IPS-20b (cell line): ENCODE measurements at regions not wholly inside any gene's neighbourhood (a gene's known extent, or its start where the extent isn't known, plus 50 kb on each side); places are given as distances from the start of the nearest gene placed in this dataset.

Experiments used
- H3K27ac ChIP-seq: one replicate; pipeline ENCODE4 v1.5.1; 2013; ENCODE audit warnings: low read length
- H3K27me3 ChIP-seq: 2 replicates; pipeline ENCODE4 v1.6.1; 2013; ENCODE audit warnings: mild to moderate bottlenecking, low read length, inconsistent platforms; ENCODE audit not compliant: insufficient read depth
- H3K36me3 ChIP-seq: 2 replicates; pipeline ENCODE4 v1.6.1; 2013; ENCODE audit warnings: low read depth, mild to moderate bottlenecking, inconsistent platforms, low read length, moderate library complexity; ENCODE audit not compliant: insufficient read depth
- H3K4me1 ChIP-seq: 2 replicates; pipeline ENCODE4 v1.6.1; 2013; ENCODE audit warnings: mild to moderate bottlenecking, control low read depth, inconsistent platforms, low read length, moderate library complexity; ENCODE audit not compliant: insufficient read depth
- H3K4me3 ChIP-seq: 2 replicates; pipeline ENCODE4 v1.5.1; 2013; ENCODE audit warnings: mild to moderate bottlenecking, low read length, inconsistent platforms
- H3K9ac ChIP-seq: 2 replicates; pipeline ENCODE4 v1.6.1; 2013; ENCODE audit warnings: low read depth, mild to moderate bottlenecking, inconsistent platforms, low read length, moderate library complexity
- H3K9me3 ChIP-seq: 2 replicates; pipeline ENCODE4 v1.6.1; 2013; ENCODE audit warnings: mild to moderate bottlenecking, low read depth, low read length, inconsistent platforms; ENCODE audit not compliant: insufficient read depth

GRCh38 chr9:108272349-108272899, 583.4 kb downstream of the ACTL7B start:
- H3K9me3 ChIP-seq, result no peaks in the 10 kb centered on the region; the same call in 1 of the 2 replicates
- H3K4me3 ChIP-seq, result no peak overlapping the region
- H3K9ac ChIP-seq, result no peak overlapping the region
- H3K27ac ChIP-seq, result no peak overlapping the region
- peaks cover 19% of the 10 kb centered on the region; the same call in 1 of the 2 replicates for H3K4me1 ChIP-seq
- H3K36me3 ChIP-seq, result no peaks in the 10 kb centered on the region
- no peaks in the 10 kb centered on the region for H3K27me3 ChIP-seq

GRCh38 chr9:108271646-108272348, 584.0 kb downstream of the ACTL7B start:
- no peak overlapping the region for H3K4me3 ChIP-seq

DNA sequence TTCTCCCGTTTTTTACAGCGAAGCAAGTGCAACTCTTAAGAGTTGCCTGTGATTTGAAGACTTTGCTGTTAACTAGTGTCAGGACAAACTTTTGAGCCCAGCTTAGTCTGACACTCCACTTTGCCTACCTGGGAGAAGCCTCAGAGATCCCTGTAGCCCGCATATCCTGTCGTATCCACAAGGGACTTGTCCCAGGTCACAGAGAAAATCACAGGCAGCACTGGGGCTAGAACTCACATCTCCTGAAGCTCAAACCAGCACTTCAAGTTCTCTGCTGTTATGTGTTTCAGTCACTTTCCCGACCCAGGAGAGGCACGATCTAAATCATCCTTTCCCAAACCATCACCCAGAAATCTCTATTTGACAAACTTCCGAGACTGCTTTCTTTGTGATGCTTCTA, 584.5 kb downstream of the ACTL7B start:
- peaks cover 19% of the 10 kb centered on the region; the same call in 1 of the 2 replicates for H3K4me1 ChIP-seq
- H3K9me3 ChIP-seq, result no peaks in the 10 kb centered on the region; the same call in 1 of the 2 replicates
- H3K36me3 ChIP-seq, result no peaks in the 10 kb centered on the region
- H3K4me3 ChIP-seq, result no peak overlapping the region
- no peak overlapping the region for H3K27ac ChIP-seq
- H3K27me3 ChIP-seq, result no peaks in the 10 kb centered on the region
- H3K9ac ChIP-seq, result no peak overlapping the region

More at GRCh38 chr9:108271646-108272348, 584.0 kb downstream of the ACTL7B start:
- Histone ChIP-seq H3K4me1 (peaks cover 19% of the 10 kb centered on the region; the same call in 1 of the 2 replicates), H3K27me3 (no peaks in the 10 kb centered on the region), H3K27ac (no peak overlapping the region), H3K9me3 (no peaks in the 10 kb centered on the region; the same call in 1 of the 2 replicates), H3K9ac (no peak overlapping the region), H3K36me3 (no peaks in the 10 kb centered on the region)

DNA sequence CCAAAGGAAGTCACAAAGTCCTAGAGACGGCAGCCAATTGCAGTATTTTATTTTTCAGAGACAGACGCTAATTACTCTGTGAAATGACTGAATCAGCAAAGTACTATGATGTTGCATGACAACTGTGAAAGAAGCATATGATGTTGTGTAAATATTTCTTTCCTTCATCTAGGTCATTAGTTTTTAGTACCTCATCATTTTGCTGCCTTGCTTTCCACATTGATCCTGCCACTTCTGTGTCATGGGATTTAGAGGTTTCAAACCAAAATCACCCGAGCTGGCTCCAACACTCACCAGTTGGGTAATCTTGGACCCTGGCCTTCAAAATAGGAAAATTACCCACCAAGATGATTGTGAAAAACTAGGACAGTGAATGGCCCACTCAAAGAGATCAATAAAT, 585.2 kb downstream of the ACTL7B start:
- H3K27ac ChIP-seq, result no peak overlapping the region
- peaks cover 19% of the 10 kb centered on the region; the same call in 1 of the 2 replicates for H3K4me1 ChIP-seq
- H3K9ac ChIP-seq, result no peak overlapping the region
- no peaks in the 10 kb centered on the region for H3K27me3 ChIP-seq
- no peaks in the 10 kb centered on the region for H3K36me3 ChIP-seq
- H3K4me3 ChIP-seq, result no peak overlapping the region
- no peaks in the 10 kb centered on the region; the same call in 1 of the 2 replicates for H3K9me3 ChIP-seq

GRCh38 chr9:108270051-108270450, 585.7 kb downstream of the ACTL7B start:
- H3K27ac ChIP-seq, result no peak overlapping the region

DNA sequence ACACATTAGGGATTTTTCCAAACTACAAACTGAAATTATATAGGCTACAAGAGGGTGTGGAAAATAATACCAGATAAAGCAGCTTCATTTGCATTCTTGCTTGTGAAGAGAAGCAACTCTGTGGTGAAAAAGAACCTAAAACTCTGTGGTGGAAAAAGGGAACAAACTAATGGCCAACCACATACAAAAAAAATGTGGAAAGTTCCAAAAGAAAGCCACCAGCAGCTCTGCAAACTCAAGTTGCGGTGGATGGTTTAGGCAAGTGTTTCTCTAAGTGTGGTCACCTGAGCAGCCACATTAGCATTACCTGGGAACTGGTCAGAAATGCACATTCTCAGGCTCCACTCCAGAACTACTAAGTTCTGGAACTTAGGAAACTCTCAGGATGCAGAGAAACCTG, 586.4 kb downstream of the ACTL7B start:
- Histone ChIP-seq H3K4me3 (no peak overlapping the region), H3K4me1 (peaks cover 19% of the 10 kb centered on the region; the same call in 1 of the 2 replicates), H3K9ac (no peak overlapping the region), H3K27ac (no peak overlapping the region), H3K27me3 (no peaks in the 10 kb centered on the region), H3K36me3 (no peaks in the 10 kb centered on the region), H3K9me3 (no peaks in the 10 kb centered on the region; the same call in 1 of the 2 replicates)

More at GRCh38 chr9:108270051-108270450, 585.7 kb downstream of the ACTL7B start:
- Histone ChIP-seq H3K27me3 (no peaks in the 10 kb centered on the region), H3K4me3 (no peak overlapping the region), H3K4me1 (peaks cover 19% of the 10 kb centered on the region; the same call in 1 of the 2 replicates), H3K9ac (no peak overlapping the region), H3K9me3 (no peaks in the 10 kb centered on the region; the same call in 1 of the 2 replicates), H3K36me3 (no peaks in the 10 kb centered on the region)

DNA sequence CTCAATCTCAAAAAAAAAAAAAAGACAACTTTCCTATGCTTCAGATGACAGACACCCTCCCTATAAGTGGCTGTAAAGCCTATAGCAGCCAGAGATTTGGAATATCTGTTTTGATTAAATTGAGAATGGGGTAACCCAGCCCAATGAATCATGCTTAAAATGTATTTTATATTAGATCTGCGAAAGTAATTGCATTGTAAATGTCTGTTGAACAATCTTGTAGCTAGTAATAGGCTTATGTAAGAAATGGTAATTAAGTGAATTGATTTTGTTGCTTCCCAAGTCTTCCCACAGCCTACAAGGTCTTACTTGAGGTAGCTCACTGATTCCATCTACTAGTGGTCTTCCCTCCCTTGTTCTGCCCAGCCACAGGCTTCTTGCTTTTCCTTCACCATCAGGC, 590.7 kb downstream of the ACTL7B start:
- no peak overlapping the region for H3K27ac ChIP-seq
- H3K9ac ChIP-seq, result no peak overlapping the region
- no peaks in the 10 kb centered on the region for H3K36me3 ChIP-seq
- no peaks in the 10 kb centered on the region for H3K27me3 ChIP-seq
- H3K4me1 ChIP-seq, result no peaks in the 10 kb centered on the region
- no peak overlapping the region for H3K4me3 ChIP-seq
- H3K9me3 ChIP-seq, result no peaks in the 10 kb centered on the region; the same call in 1 of the 2 replicates

DNA sequence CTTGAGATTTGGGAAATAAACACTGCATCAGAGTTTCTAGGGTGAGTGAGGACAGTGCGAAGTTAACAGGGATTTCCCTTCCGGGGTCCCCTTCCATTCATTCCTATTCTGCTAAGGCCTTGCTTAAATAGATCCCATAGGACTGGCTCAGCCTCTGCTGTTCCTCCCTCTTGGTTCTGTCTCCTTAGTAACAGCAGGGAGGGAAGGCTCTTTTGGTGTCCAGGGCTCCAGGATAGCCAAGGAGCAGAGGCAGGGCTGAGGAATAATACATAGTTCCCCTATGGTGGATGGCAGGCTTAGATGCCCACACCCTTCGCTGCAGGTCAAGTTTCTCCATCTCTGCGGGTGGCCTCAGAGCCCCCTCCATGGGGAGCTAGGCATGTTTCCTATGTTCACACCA, 591.7 kb downstream of the ACTL7B start:
- Histone ChIP-seq H3K27me3 (no peaks in the 10 kb centered on the region), H3K4me3 (no peak overlapping the region), H3K9ac (no peak overlapping the region), H3K4me1 (no peaks in the 10 kb centered on the region), H3K9me3 (no peaks in the 10 kb centered on the region), H3K36me3 (no peaks in the 10 kb centered on the region), H3K27ac (no peak overlapping the region)

DNA sequence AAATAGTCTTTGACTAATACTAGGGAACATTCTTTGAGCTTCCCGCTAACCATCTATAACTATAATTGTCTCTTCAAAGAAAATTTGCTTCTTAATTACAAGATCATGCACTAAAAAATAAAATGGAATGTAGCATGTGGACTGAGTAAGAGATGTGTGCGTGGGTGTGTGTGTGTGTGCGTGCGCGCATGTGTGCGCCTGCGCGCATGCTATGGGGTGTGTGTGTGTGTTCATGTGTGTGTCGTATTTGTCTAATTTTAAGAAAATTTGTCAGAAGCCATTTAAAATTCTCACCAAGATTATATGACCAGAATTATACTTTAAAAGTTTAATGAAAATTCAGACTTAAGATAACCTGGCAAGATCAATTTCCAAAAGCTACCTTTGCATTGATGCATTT, 593.0 kb downstream of the ACTL7B start:
- no peaks in the 10 kb centered on the region for H3K4me1 ChIP-seq
- H3K4me3 ChIP-seq, result no peak overlapping the region
- no peak overlapping the region for H3K9ac ChIP-seq
- no peaks in the 10 kb centered on the region for H3K36me3 ChIP-seq
- no peaks in the 10 kb centered on the region for H3K9me3 ChIP-seq
- no peak overlapping the region for H3K27ac ChIP-seq
- H3K27me3 ChIP-seq, result no peaks in the 10 kb centered on the region

DNA sequence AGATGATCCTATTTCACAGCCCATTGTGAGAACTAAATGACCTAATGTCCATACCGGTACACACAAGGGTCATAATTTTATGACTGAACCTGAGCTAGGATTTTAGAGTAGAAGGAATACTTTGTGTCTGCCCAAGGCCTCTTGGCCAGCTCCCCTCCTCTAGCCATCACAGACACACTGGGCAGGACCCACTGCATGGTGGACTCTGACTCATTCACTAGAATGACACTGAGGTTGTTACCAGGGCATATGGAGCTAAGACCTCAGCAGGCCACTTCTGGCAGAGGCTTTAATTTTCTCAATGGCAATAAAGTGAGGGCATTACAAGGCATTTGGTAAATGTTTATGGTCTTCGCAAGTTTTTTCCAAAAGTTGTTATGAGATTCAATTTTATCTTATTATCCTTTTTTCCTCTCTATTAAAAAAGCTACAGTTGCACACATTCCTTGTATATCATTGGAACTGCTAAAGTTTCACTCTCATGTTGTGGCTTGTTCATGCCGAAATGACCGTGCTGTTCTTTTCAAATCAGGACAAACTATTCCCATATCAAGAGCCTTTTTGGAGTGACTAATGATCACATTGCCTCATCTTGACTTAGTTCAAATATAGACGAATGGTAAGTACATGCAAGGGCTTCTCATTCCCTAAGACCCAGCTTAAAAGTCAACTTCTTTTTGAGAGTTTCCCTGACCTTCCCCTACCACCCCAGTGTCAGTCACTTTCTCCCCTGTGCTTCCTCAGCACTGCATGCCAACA, 595.7 kb downstream of the ACTL7B start:
- no peaks in the 10 kb centered on the region for H3K9me3 ChIP-seq
- H3K27ac ChIP-seq, result no peak overlapping the region
- no peaks in the 10 kb centered on the region for H3K36me3 ChIP-seq
- H3K9ac ChIP-seq, result no peak overlapping the region
- H3K27me3 ChIP-seq, result no peaks in the 10 kb centered on the region
- no peak overlapping the region for H3K4me3 ChIP-seq
- no peaks in the 10 kb centered on the region for H3K4me1 ChIP-seq

GRCh38 chr9:108258640-108259039, 597.1 kb downstream of the ACTL7B start:
- Histone ChIP-seq H3K4me1 (no peaks in the 10 kb centered on the region), H3K9ac (no peak overlapping the region), H3K27ac (no peak overlapping the region), H3K36me3 (no peaks in the 10 kb centered on the region), H3K4me3 (no peak overlapping the region), H3K9me3 (no peaks in the 10 kb centered on the region), H3K27me3 (no peaks in the 10 kb centered on the region)
